Subcutaneous abdominal adipose tissue (tissue), 5 donors: ENCODE measurements at regions not wholly inside any gene's neighbourhood (a gene's known extent, or its start where the extent isn't known, plus 50 kb on each side); places are given as distances from the start of the nearest gene placed in this dataset.

Experiments used
- H3K27ac ChIP-seq: one replicate; pipeline ENCODE4 v1.7.0; 2013; ENCODE audit warnings: low read depth, mild to moderate bottlenecking, inconsistent platforms, low read length, moderate library complexity
- H3K27me3 ChIP-seq, 5 donors: one replicate each; pipeline ENCODE4 v1.7.0; 2013; ENCODE audit warnings: low read length in 5 of 5, inconsistent platforms in 1 of 5; ENCODE audit not compliant: control insufficient read depth in 5 of 5, insufficient read depth in 4 of 5
- H3K36me3 ChIP-seq, 5 donors: one replicate each; pipeline ENCODE4 v1.7.0; 2013; ENCODE audit warnings: low read length in 5 of 5; ENCODE audit not compliant: control insufficient read depth in 5 of 5, insufficient read depth in 5 of 5
- H3K4me1 ChIP-seq, 5 donors: one replicate each; pipeline ENCODE4 v1.7.0; 2013; ENCODE audit warnings: low read length in 5 of 5, mild to moderate bottlenecking in 3 of 5, moderate library complexity in 1 of 5; ENCODE audit not compliant: control insufficient read depth in 5 of 5, insufficient read depth in 5 of 5
- H3K4me3 ChIP-seq, 5 donors: one replicate each; pipeline ENCODE4 v1.7.0; 2013; ENCODE audit warnings: low read length in 5 of 5, low read depth in 1 of 5
- H3K9ac ChIP-seq, 5 donors: one replicate each; pipeline ENCODE4 v1.7.0; 2013; ENCODE audit warnings: low read length in 5 of 5, mild to moderate bottlenecking in 4 of 5, moderate library complexity in 3 of 5
- H3K9me3 ChIP-seq, 5 donors: one replicate each; pipeline ENCODE4 v1.7.0; 2013; ENCODE audit warnings: low read length in 5 of 5; ENCODE audit not compliant: control insufficient read depth in 5 of 5
- donor health status: healthy.
- donor health status: healthy.
- donor health status: healthy.
- donor health status: healthy.
- donor health status: healthy.

GRCh38 chr14:101248840-101249675 is 312.2 kb upstream of the DIO3 start:
- Histone ChIP-seq H3K9ac (no peak overlapping the region), H3K4me3 (no peak overlapping the region), H3K9me3 (no peaks in the 10 kb centered on the region), H3K36me3 (no peaks in the 10 kb centered on the region), H3K4me1 (no peaks in the 10 kb centered on the region), H3K27ac (no peak overlapping the region), H3K27me3 (peaks cover 0 to 10% (median 3%) of the 10 kb centered on the region in 5 donors)

DNA sequence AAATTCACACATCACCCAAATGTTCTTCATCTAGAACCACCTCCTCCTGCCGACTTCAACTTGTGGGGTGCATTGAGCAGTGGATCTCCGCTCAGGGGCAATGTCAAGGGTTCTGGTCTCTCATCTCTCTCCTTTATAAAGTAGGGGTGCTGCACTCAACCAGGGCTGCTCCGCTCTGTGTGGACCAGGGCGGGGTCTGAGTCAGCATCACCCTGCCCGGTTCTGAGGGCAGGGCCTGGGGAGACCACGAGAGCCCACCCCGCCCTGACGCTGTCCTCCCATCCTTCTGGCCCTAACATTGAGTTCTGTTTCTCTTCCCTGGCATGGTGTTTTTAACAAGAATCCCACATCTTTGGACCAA is 311.6 kb upstream of the DIO3 start:
- H3K4me3 ChIP-seq = no peak overlapping the region
- no peaks in the 10 kb centered on the region for H3K9me3 ChIP-seq
- H3K27me3 ChIP-seq = peaks cover 0 to 12% (median 5%) of the 10 kb centered on the region in 5 donors
- no peaks in the 10 kb centered on the region for H3K36me3 ChIP-seq
- H3K4me1 ChIP-seq = no peaks in the 10 kb centered on the region
- no peak overlapping the region for H3K27ac ChIP-seq
- no peak overlapping the region for H3K9ac ChIP-seq

GRCh38 chr14:101250336-101250947 is 310.9 kb upstream of the DIO3 start:
- Histone ChIP-seq H3K4me3 (no peak overlapping the region), H3K27me3 (peaks cover 0 to 12% (median 5%) of the 10 kb centered on the region in 5 donors), H3K27ac (no peak overlapping the region), H3K4me1 (no peaks in the 10 kb centered on the region), H3K36me3 (no peaks in the 10 kb centered on the region), H3K9ac (no peak overlapping the region), H3K9me3 (no peaks in the 10 kb centered on the region)

DNA sequence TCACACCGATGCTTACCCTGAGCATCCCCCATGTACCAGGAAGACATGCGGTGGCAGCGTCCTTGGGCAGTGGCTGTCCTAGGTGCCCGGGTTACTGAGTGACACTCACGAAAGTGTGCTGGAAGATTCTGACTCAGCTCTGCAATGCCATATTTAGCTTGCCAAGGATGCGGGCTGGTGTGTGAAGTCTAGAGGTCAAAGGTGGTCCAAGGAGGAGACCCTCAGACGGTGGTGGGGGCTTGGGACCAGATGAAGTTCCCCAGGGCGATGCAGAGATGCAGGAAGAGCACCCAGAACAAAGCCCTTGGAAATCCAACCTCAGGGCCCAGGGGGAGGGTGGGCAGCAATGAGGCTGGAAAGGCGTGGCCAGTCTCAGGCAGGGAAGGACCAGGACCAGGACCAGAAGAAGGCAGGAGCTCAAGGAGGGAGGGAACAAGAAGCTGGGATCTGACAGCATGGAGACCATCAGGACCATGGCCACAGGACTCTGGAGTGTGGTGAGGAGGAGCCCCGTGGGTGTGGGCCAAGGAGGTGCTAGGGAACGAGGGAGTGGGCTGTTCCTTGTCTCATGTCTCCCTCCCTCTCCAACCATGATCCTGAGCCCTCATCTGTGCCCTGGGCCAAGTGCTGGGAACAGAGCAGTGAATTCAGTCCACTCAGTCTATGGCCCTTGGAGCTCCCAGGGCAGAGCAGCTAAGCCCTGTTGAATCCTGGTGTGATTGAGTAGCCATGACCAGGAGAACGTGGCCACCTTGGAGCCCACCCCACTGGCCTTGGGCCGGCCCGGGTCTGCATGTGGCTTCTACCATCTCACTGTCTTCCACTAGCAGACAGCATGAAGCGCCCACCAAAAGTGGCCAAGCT is 310.1 kb upstream of the DIO3 start:
- H3K27ac ChIP-seq = no peak overlapping the region
- H3K4me3 ChIP-seq = no peak overlapping the region
- peaks cover 0 to 12% (median 5%) of the 10 kb centered on the region in 5 donors for H3K27me3 ChIP-seq
- H3K9ac ChIP-seq = no peak overlapping the region
- H3K9me3 ChIP-seq = no peaks in the 10 kb centered on the region
- no peaks in the 10 kb centered on the region for H3K36me3 ChIP-seq
- H3K4me1 ChIP-seq = no peaks in the 10 kb centered on the region

DNA sequence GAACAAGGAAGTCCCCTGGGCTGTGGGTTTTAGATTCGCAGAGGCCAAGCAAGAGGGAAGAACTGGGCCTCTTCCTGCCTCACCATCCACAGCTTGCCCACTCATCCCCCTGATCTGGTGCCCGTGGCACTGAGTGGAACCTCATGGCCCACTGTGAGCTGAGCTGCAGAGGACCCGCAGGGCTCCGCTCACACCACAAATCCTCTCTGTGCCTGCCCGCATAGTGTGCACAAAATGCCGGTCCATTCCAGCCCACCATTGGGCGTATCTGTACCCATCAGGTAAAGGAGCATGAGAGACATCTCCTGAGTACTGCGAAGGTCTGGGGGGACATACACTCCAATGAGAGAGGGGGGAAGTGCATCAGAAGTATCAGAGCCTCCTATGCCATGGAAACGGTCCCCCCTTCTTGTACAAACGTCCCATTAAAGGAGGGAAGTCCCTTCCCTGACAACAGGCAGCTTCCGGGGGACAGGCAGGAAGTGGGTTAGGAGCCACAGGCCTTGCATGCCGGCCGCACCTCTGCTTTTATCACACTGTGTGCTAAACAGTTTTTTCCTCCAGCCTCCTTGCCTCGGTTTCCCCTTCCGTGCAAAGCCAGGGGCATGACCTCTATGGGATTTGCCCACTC is 309.4 kb upstream of the DIO3 start:
- Histone ChIP-seq H3K4me1 (no peaks in the 10 kb centered on the region), H3K27me3 (peaks cover 0 to 12% (median 5%) of the 10 kb centered on the region in 5 donors), H3K4me3 (no peak overlapping the region), H3K9me3 (no peaks in the 10 kb centered on the region), H3K36me3 (no peaks in the 10 kb centered on the region), H3K9ac (no peak overlapping the region), H3K27ac (no peak overlapping the region)

DNA sequence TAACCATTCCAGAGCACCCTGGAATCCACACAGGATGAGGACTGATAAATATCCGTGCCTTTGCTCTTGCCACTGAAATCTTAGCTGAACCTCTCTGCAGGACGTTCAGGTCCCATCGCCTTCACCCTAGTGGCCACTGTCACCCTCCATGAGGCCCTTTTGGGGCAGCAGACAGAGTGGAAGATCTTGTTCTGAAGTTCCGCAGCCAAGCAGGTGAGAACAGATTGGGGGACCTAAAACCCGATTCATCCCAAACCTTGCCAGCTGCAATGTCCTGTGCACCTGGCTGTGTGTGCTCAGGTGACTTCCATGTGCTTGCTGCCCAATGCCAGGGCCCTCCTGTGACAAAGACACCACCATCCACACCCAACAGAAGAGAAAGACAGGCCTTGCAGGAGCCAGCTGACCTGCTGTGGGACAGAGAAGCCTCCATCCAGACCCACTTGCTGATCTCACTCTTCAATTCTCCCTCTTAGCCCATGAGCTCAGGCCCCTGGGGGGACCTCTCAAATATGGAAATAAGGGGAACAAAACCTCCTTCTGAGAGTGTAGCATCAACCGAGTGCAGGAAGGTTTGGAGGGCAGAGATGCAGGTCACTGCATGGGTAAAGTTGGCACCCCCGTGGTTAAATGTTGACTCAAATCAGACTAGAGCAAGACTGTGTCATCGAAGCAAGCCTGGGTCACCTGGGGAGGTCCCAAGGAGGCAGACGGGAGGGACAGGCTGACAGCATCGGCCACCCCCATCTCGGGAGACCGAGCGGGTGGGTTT is 308.7 kb upstream of the DIO3 start:
- no peak overlapping the region for H3K9ac ChIP-seq
- no peaks in the 10 kb centered on the region for H3K36me3 ChIP-seq
- no peak overlapping the region for H3K27ac ChIP-seq
- H3K9me3 ChIP-seq = no peaks in the 10 kb centered on the region
- H3K4me1 ChIP-seq = no peaks in the 10 kb centered on the region
- no peak overlapping the region for H3K4me3 ChIP-seq
- H3K27me3 ChIP-seq = peaks cover 0 to 12% (median 5%) of the 10 kb centered on the region in 5 donors

GRCh38 chr14:101253948-101254347 is 307.3 kb upstream of the DIO3 start:
- peaks cover 0 to 12% (median 5%) of the 10 kb centered on the region in 5 donors for H3K27me3 ChIP-seq
- H3K27ac ChIP-seq = no peak overlapping the region
- H3K4me1 ChIP-seq = no peaks in the 10 kb centered on the region
- no peak overlapping the region for H3K4me3 ChIP-seq
- H3K9ac ChIP-seq = no peak overlapping the region
- H3K9me3 ChIP-seq = no peaks in the 10 kb centered on the region
- H3K36me3 ChIP-seq = no peaks in the 10 kb centered on the region

DNA sequence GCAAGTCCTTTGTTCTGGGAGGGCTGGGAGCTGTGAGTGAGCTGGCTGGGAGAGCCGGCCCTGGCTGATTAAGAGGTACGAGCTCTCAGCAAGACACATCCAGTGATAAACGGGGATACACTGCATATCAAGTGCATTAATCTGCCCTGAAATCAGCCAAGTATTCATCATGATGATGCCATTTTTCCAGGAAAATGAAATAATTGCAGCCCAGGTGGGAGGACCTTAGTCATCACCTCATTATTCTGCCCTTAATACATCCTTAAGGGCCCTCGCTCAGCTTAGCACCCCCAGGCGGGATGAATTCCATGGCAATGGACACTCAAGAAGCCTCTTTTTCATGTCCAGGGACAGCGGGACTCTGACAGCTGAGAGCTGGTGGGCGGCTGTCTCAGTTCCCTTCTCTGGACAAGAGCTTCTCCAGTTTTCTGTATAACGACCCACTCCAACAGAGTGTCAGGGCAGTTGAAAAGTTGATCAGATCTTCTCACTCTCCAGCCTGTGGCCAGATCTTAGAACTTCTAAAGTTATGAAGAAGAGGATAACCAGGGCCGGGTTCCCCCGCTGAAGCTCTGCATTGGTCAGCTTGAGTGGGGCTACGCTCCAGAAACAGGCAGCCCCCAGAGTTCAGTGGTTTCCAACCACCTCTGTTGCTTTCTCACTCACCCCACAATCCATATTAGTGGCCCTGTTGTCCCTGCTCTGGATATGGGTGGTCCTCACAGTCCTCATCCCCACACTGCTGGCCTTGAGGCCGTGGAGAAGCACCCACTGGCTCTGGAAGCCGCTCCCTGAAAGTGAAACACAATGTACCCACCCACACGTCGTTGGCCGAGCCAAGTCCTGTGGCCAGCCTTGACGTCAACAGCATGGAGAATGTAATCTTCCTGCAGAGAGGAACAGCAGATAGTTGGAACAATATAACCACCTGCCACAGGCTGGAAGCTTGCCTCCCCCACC is 306.2 kb upstream of the DIO3 start:
- Histone ChIP-seq H3K27ac (no peak overlapping the region), H3K4me3 (no peak overlapping the region), H3K4me1 (no peaks in the 10 kb centered on the region), H3K9ac (no peak overlapping the region), H3K9me3 (no peaks in the 10 kb centered on the region), H3K36me3 (no peaks in the 10 kb centered on the region), H3K27me3 (peaks cover 0 to 12% (median 5%) of the 10 kb centered on the region in 5 donors)
